Osteoblast (primary cell): ENCODE measurements at regions not wholly inside any gene's neighbourhood (a gene's known extent, or its start where the extent isn't known, plus 50 kb on each side); places are given as distances from the start of the nearest gene placed in this dataset.

Experiments
- DNase-seq: peaks from one replicate; pipeline ENCODE4 v3.0.0; 2011; ENCODE audit warnings: low spot score, mixed read lengths; ENCODE audit not compliant: insufficient read length; ENCODE audit errors: missing footprints
- H2AFZ ChIP-seq: 2 replicates; pipeline ENCODE4 v1.6.0; 2011; ENCODE audit warnings: mild to moderate bottlenecking, low read length
- H3K27ac ChIP-seq: 2 replicates; pipeline ENCODE4 v1.5.1; 2011; ENCODE audit warnings: mild to moderate bottlenecking, low read depth, low read length, moderate library complexity
- H3K27me3 ChIP-seq: 2 replicates; pipeline ENCODE4 v1.6.0; 2012; ENCODE audit warnings: mild to moderate bottlenecking, control low read depth, inconsistent platforms, low read length, moderate library complexity; ENCODE audit not compliant: insufficient read depth
- H3K36me3 ChIP-seq: 2 replicates; pipeline ENCODE4 v1.5.1; 2011; ENCODE audit warnings: mild to moderate bottlenecking, low read length, control low read depth, moderate library complexity; ENCODE audit not compliant: insufficient read depth
- H3K4me1 ChIP-seq: 2 replicates; pipeline ENCODE4 v1.5.1; 2011; ENCODE audit warnings: mild to moderate bottlenecking, low read length, control low read depth, moderate library complexity; ENCODE audit not compliant: insufficient read depth
- H3K4me2 ChIP-seq: 2 replicates; pipeline ENCODE4 v1.6.0; 2011; ENCODE audit warnings: mild to moderate bottlenecking, low read length; ENCODE audit not compliant: insufficient read depth
- H3K4me3 ChIP-seq: fragments of 200-600 bp; sonication (generic); 3 replicates; pipeline ENCODE4 v1.5.1; 2012; ENCODE audit warnings: mild to moderate bottlenecking, low read length, inconsistent platforms; ENCODE audit not compliant: insufficient read depth
- H3K79me2 ChIP-seq: 2 replicates; pipeline ENCODE4 v1.6.0; 2012; ENCODE audit warnings: mild to moderate bottlenecking, low read length, control low read depth, inconsistent platforms; ENCODE audit not compliant: insufficient read depth
- H3K9me3 ChIP-seq: 2 replicates; pipeline ENCODE4 v1.5.1; 2011; ENCODE audit warnings: low read depth, low read length, control low read depth
- H4K20me1 ChIP-seq: 2 replicates; pipeline ENCODE4 v1.6.0; 2012; ENCODE audit warnings: mild to moderate bottlenecking, low read length, control low read depth; ENCODE audit not compliant: insufficient read depth
- CTCF ChIP-seq: IDR thresholded peaks from 2 replicates; pipeline ENCODE4 v1.5.1; 2011; ENCODE audit warnings: mild to moderate bottlenecking, low read depth, low read length, moderate library complexity; ENCODE audit errors: extremely low read depth

GRCh38 chr10:121199081-121199480, 347.9 kb downstream of the WDR11 start:
- H3K27ac ChIP-seq: no peak overlapping the region
- H4K20me1 ChIP-seq: no peaks in the 10 kb centered on the region
- H2AFZ ChIP-seq: no peak overlapping the region
- no peak overlapping the region for H3K4me3 ChIP-seq
- no peak for DNase-seq
- H3K79me2 ChIP-seq: no peaks in the 10 kb centered on the region
- no peaks in the 10 kb centered on the region for H3K27me3 ChIP-seq
- no peaks in the 10 kb centered on the region for H3K4me1 ChIP-seq
- no peak overlapping the region for H3K4me2 ChIP-seq
- no peak for TF ChIP-seq CTCF
- no peaks in the 10 kb centered on the region for H3K9me3 ChIP-seq
- H3K36me3 ChIP-seq: no peaks in the 10 kb centered on the region

GRCh38 chr10:121205625-121206024, 354.5 kb downstream of the WDR11 start:
- DNase-seq: no peak
- H3K9me3 ChIP-seq: no peaks in the 10 kb centered on the region
- TF ChIP-seq CTCF: no peak
- no peak overlapping the region for H3K27ac ChIP-seq
- no peak overlapping the region for H3K4me3 ChIP-seq
- no peak overlapping the region for H2AFZ ChIP-seq
- no peaks in the 10 kb centered on the region for H3K27me3 ChIP-seq
- no peak overlapping the region for H3K4me2 ChIP-seq
- no peaks in the 10 kb centered on the region for H3K79me2 ChIP-seq
- no peaks in the 10 kb centered on the region for H3K4me1 ChIP-seq
- no peaks in the 10 kb centered on the region for H3K36me3 ChIP-seq
- H4K20me1 ChIP-seq: no peaks in the 10 kb centered on the region

GRCh38 chr10:121211446-121211845, 360.3 kb downstream of the WDR11 start:
- H2AFZ ChIP-seq: no peak overlapping the region
- no peaks in the 10 kb centered on the region for H3K27me3 ChIP-seq
- no peaks in the 10 kb centered on the region for H3K4me1 ChIP-seq
- H4K20me1 ChIP-seq: no peaks in the 10 kb centered on the region
- H3K4me2 ChIP-seq: no peak overlapping the region
- TF ChIP-seq CTCF: no peak
- H3K36me3 ChIP-seq: no peaks in the 10 kb centered on the region
- no peak overlapping the region for H3K27ac ChIP-seq
- H3K9me3 ChIP-seq: no peaks in the 10 kb centered on the region
- H3K4me3 ChIP-seq: no peak overlapping the region
- DNase-seq: no peak
- no peaks in the 10 kb centered on the region for H3K79me2 ChIP-seq

- H3K79me2 ChIP-seq: no peaks in the 10 kb centered on the region
- no peak for TF ChIP-seq CTCF
- H3K27me3 ChIP-seq: no peaks in the 10 kb centered on the region
- no peaks in the 10 kb centered on the region for H3K36me3 ChIP-seq
- H3K4me2 ChIP-seq: no peak overlapping the region
- no peaks in the 10 kb centered on the region for H4K20me1 ChIP-seq
- H3K9me3 ChIP-seq: no peaks in the 10 kb centered on the region
- H3K4me3 ChIP-seq: no peak overlapping the region
- H3K27ac ChIP-seq: no peak overlapping the region
- H3K4me1 ChIP-seq: no peaks in the 10 kb centered on the region
- no peak overlapping the region for H2AFZ ChIP-seq
- DNase-seq: no peak
Observed at GRCh38 chr10:121213437-121213836, 362.3 kb downstream of the WDR11 start.
